ENCODE measurements at regions not wholly inside any gene's neighbourhood (a gene's known extent, or its start where the extent isn't known, plus 50 kb on each side); places are given as distances from the start of the nearest gene placed in this dataset.
A peak's percentile ranks its signal among the peaks of the same experiment; 100 is the strongest.

GRCh38 chr1:173128742-173129141 lies 78.0 kb upstream of the TNFSF18 start:
- Histone ChIP-seq H3K4me3 (ENCODE audit: low read depth, low read length) (no peak overlapping the region), H3K27ac (ENCODE audit: low read depth) (no peak overlapping the region), H3K4me1 (ENCODE audit: insufficient read depth) (no peaks in the 10 kb centered on the region), H3K36me3 (ENCODE audit: insufficient read depth) (no peaks in the 10 kb centered on the region)
- no peak for DNase-seq (ENCODE audit: extremely low spot score)
- 93% methylated on average over 2 of the region's 2 CpGs for WGBS

- no peak overlapping the region for H3K4me3 ChIP-seq (ENCODE audit: low read depth, low read length)
- 76% methylated on average over 12 of the region's 12 CpGs for WGBS
- H3K27ac ChIP-seq (ENCODE audit: low read depth) = no peak overlapping the region
- no peaks in the 10 kb centered on the region for H3K36me3 ChIP-seq (ENCODE audit: insufficient read depth)
- no peaks in the 10 kb centered on the region for H3K4me1 ChIP-seq (ENCODE audit: insufficient read depth)
- DNase-seq (ENCODE audit: extremely low spot score) = no peak
Observed at GRCh38 chr1:173127369-173128307, 76.9 kb upstream of the TNFSF18 start.

- no peak overlapping the region for H3K4me3 ChIP-seq (ENCODE audit: low read depth, low read length)
- no peak overlapping the region for H3K27ac ChIP-seq (ENCODE audit: low read depth)
- WGBS = 65% methylated on average over 2 of the region's 2 CpGs
- DNase-seq (ENCODE audit: extremely low spot score) = no peak
- H3K36me3 ChIP-seq (ENCODE audit: insufficient read depth) = no peaks in the 10 kb centered on the region
- no peaks in the 10 kb centered on the region for H3K4me1 ChIP-seq (ENCODE audit: insufficient read depth)
Observed at GRCh38 chr1:173126421-173126820, 75.7 kb upstream of the TNFSF18 start.

- no peaks in the 10 kb centered on the region for H3K36me3 ChIP-seq (ENCODE audit: insufficient read depth)
- peak overlapping the region; percentile 71 for H3K27ac ChIP-seq (ENCODE audit: low read depth)
- peak overlapping the region; percentile 8 for H3K4me3 ChIP-seq (ENCODE audit: low read depth, low read length)
- DNase-seq (ENCODE audit: extremely low spot score) = peak; percentile 64
- no peaks in the 10 kb centered on the region for H3K4me1 ChIP-seq (ENCODE audit: insufficient read depth)
- WGBS = 19% methylated on average over 12 of the region's 12 CpGs
Observed at GRCh38 chr1:173122958-173123852, 72.5 kb upstream of the TNFSF18 start.

GRCh38 chr1:173122344-173122935 lies 71.7 kb upstream of the TNFSF18 start:
- 25% methylated on average over 2 of the region's 2 CpGs for WGBS
- Histone ChIP-seq H3K4me1 (ENCODE audit: insufficient read depth) (no peaks in the 10 kb centered on the region), H3K27ac (ENCODE audit: low read depth) (no peak overlapping the region), H3K36me3 (ENCODE audit: insufficient read depth) (peaks cover 2% of the 10 kb centered on the region), H3K4me3 (ENCODE audit: low read depth, low read length) (peak overlapping the region; percentile 8)
- no peak for DNase-seq (ENCODE audit: extremely low spot score)

GRCh38 chr1:173118404-173118803 lies 67.7 kb upstream of the TNFSF18 start:
- WGBS = 87% methylated on average over 2 of the region's 2 CpGs
- Histone ChIP-seq H3K4me1 (ENCODE audit: insufficient read depth) (no peaks in the 10 kb centered on the region), H3K36me3 (ENCODE audit: insufficient read depth) (peaks cover 2% of the 10 kb centered on the region), H3K4me3 (ENCODE audit: low read depth, low read length) (no peak overlapping the region), H3K27ac (ENCODE audit: low read depth) (no peak overlapping the region)
- no peak for DNase-seq (ENCODE audit: extremely low spot score)

- Histone ChIP-seq H3K4me1 (ENCODE audit: insufficient read depth) (no peaks in the 10 kb centered on the region), H3K27ac (ENCODE audit: low read depth) (no peak overlapping the region), H3K4me3 (ENCODE audit: low read depth, low read length) (no peak overlapping the region), H3K36me3 (ENCODE audit: insufficient read depth) (peaks cover 2% of the 10 kb centered on the region)
- no peak for DNase-seq (ENCODE audit: extremely low spot score)
- 90% methylated on average over 2 of the region's 2 CpGs for WGBS
Observed at GRCh38 chr1:173117761-173118160, 67.0 kb upstream of the TNFSF18 start.

GRCh38 chr1:173117108-173117633 lies 66.4 kb upstream of the TNFSF18 start:
- no peaks in the 10 kb centered on the region for H3K4me1 ChIP-seq (ENCODE audit: insufficient read depth)
- WGBS = 33% methylated on average over 1 of the region's 1 CpG
- H3K4me3 ChIP-seq (ENCODE audit: low read depth, low read length) = no peak overlapping the region
- peaks cover 2% of the 10 kb centered on the region for H3K36me3 ChIP-seq (ENCODE audit: insufficient read depth)
- no peak for DNase-seq (ENCODE audit: extremely low spot score)
- H3K27ac ChIP-seq (ENCODE audit: low read depth) = no peak overlapping the region

- no peak overlapping the region for H3K27ac ChIP-seq (ENCODE audit: low read depth)
- WGBS = 67% methylated on average over 2 of the region's 2 CpGs
- peaks cover 2% of the 10 kb centered on the region for H3K36me3 ChIP-seq (ENCODE audit: insufficient read depth)
- H3K4me1 ChIP-seq (ENCODE audit: insufficient read depth) = no peaks in the 10 kb centered on the region
- no peak overlapping the region for H3K4me3 ChIP-seq (ENCODE audit: low read depth, low read length)
- DNase-seq (ENCODE audit: extremely low spot score) = no peak
Observed at GRCh38 chr1:173114346-173114745, 63.6 kb upstream of the TNFSF18 start.

- no peaks in the 10 kb centered on the region for H3K4me1 ChIP-seq (ENCODE audit: insufficient read depth)
- H3K36me3 ChIP-seq (ENCODE audit: insufficient read depth) = peaks cover 2% of the 10 kb centered on the region
- H3K27ac ChIP-seq (ENCODE audit: low read depth) = no peak overlapping the region
- no peak overlapping the region for H3K4me3 ChIP-seq (ENCODE audit: low read depth, low read length)
- DNase-seq (ENCODE audit: extremely low spot score) = no peak
- 88% methylated on average over 3 of the region's 3 CpGs for WGBS
Observed at GRCh38 chr1:173113015-173113741, 62.4 kb upstream of the TNFSF18 start.

GRCh38 chr1:173112129-173112528 lies 61.4 kb upstream of the TNFSF18 start:
- Histone ChIP-seq H3K4me1 (ENCODE audit: insufficient read depth) (no peaks in the 10 kb centered on the region), H3K27ac (ENCODE audit: low read depth) (no peak overlapping the region), H3K4me3 (ENCODE audit: low read depth, low read length) (no peak overlapping the region), H3K36me3 (ENCODE audit: insufficient read depth) (no peaks in the 10 kb centered on the region)
- no peak for DNase-seq (ENCODE audit: extremely low spot score)

- Histone ChIP-seq H3K4me1 (ENCODE audit: insufficient read depth) (no peaks in the 10 kb centered on the region), H3K36me3 (ENCODE audit: insufficient read depth) (no peaks in the 10 kb centered on the region), H3K4me3 (ENCODE audit: low read depth, low read length) (no peak overlapping the region), H3K27ac (ENCODE audit: low read depth) (no peak overlapping the region)
- DNase-seq (ENCODE audit: extremely low spot score) = no peak
- WGBS = 90% methylated on average over 2 of the region's 2 CpGs
Observed at GRCh38 chr1:173107696-173108095, 57.0 kb upstream of the TNFSF18 start.

- WGBS = 95% methylated on average over 2 of the region's 2 CpGs
- Histone ChIP-seq H3K4me1 (ENCODE audit: insufficient read depth) (no peaks in the 10 kb centered on the region), H3K27ac (ENCODE audit: low read depth) (no peak overlapping the region), H3K36me3 (ENCODE audit: insufficient read depth) (no peaks in the 10 kb centered on the region), H3K4me3 (ENCODE audit: low read depth, low read length) (no peak overlapping the region)
- DNase-seq (ENCODE audit: extremely low spot score) = no peak
Observed at GRCh38 chr1:173103006-173103405, 52.3 kb upstream of the TNFSF18 start.
